HEK293T (cell line): ENCODE measurements at regions not wholly inside any gene's neighbourhood (a gene's known extent, or its start where the extent isn't known, plus 50 kb on each side); places are given as distances from the start of the nearest gene placed in this dataset.
A peak's percentile ranks its signal among the peaks of the same experiment; 100 is the strongest.

Source experiments
- CTCF ChIA-PET: fragments of 350-600 bp; formaldehyde crosslinking; extraction: SDS; loops from one replicate; lab custom pipeline; 2021; ENCODE audit warnings: antibody characterized with exemption, inconsistent platforms; lab: Yijun Ruan, JAX
- POLR2A ChIA-PET: fragments of 350-600 bp; formaldehyde crosslinking; extraction: SDS; loops from one replicate; lab custom pipeline; 2020; ENCODE audit warnings: antibody characterized with exemption, inconsistent platforms; lab: Yijun Ruan, JAX
- DNase-seq: peaks from one replicate; pipeline ENCODE4 v3.0.0; 2012; ENCODE audit warnings: mixed read lengths; ENCODE audit errors: extremely low spot score
- ARNT ChIP-seq: fragments of 450-650 bp; IDR thresholded peaks from 2 replicates; pipeline ENCODE4 v1.6.1; 2017; ENCODE audit warnings: mild to moderate bottlenecking
- BHLHE40 ChIP-seq: fragments of 450-650 bp; IDR thresholded peaks from 2 replicates; pipeline ENCODE4 v1.6.1; 2016; ENCODE audit warnings: mild to moderate bottlenecking, moderate library complexity, borderline replicate concordance
- CTBP1 ChIP-seq: fragments of 450-650 bp; IDR thresholded peaks from 2 replicates; pipeline ENCODE4 v1.6.1; 2016; ENCODE audit warnings: borderline replicate concordance
- ELF4 ChIP-seq: fragments of 450-650 bp; IDR thresholded peaks from 2 replicates; pipeline ENCODE4 v1.6.1; 2017; ENCODE audit warnings: antibody characterized with exemption
- FOXA1 ChIP-seq: fragments of 450-650 bp; IDR thresholded peaks from 2 replicates; pipeline ENCODE4 v1.6.1; 2016; ENCODE audit warnings: mild to moderate bottlenecking
- FOXK2 ChIP-seq: fragments of 450-650 bp; IDR thresholded peaks from 2 replicates; pipeline ENCODE4 v1.6.1; 2016; ENCODE audit warnings: mild to moderate bottlenecking
- FOXM1 ChIP-seq: fragments of 450-650 bp; IDR thresholded peaks from 2 replicates; pipeline ENCODE4 v1.6.1; 2017; ENCODE audit warnings: mild to moderate bottlenecking, borderline replicate concordance
- HDGF ChIP-seq: fragments of 450-650 bp; IDR thresholded peaks from 2 replicates; pipeline ENCODE4 v1.6.1; 2017; ENCODE audit warnings: antibody characterized with exemption, borderline replicate concordance
- L3MBTL2 ChIP-seq: fragments of 450-650 bp; conservative IDR thresholded peaks from 2 replicates; pipeline ENCODE4 v1.6.1; 2016; ENCODE audit warnings: mild to moderate bottlenecking
- LEF1 ChIP-seq: fragments of 450-650 bp; IDR thresholded peaks from 2 replicates; pipeline ENCODE4 v1.6.1; 2017; ENCODE audit warnings: mild to moderate bottlenecking, borderline replicate concordance
- NFRKB ChIP-seq: fragments of 450-650 bp; IDR thresholded peaks from 2 replicates; pipeline ENCODE4 v1.6.1; 2016; ENCODE audit warnings: mild to moderate bottlenecking, moderate library complexity
- SP1 ChIP-seq: fragments of 450-650 bp; IDR thresholded peaks from 2 replicates; pipeline ENCODE4 v1.6.1; 2017
- SUZ12 ChIP-seq: fragments of 450-650 bp; IDR thresholded peaks from 2 replicates; pipeline ENCODE4 v1.6.1; 2016; ENCODE audit warnings: mild to moderate bottlenecking
- TARDBP ChIP-seq: fragments of 450-650 bp; IDR thresholded peaks from 2 replicates; pipeline ENCODE4 v1.6.1; 2016
- ZNF384 ChIP-seq: fragments of 450-650 bp; IDR thresholded peaks from 2 replicates; pipeline ENCODE4 v1.6.1; 2016
- TF ChIP-seq, protein P1 (sequence below): fragments of 450-650 bp; IDR thresholded peaks from 2 replicates; pipeline ENCODE4 v1.6.1; 2016

- ChIA-PET CTCF (no interaction called here), POLR2A (no interaction called here)
- DNase-seq = no peak
- TF ChIP-seq FOXM1 (no peak), FOXA1 (no peak), HDGF (no peak)
These were observed 346.5 kb upstream of the PLD5 start for GRCh38 chr1:242870966-242871365.

- CTCF ChIA-PET = no interaction called here
- TF ChIP-seq NFRKB (no peak), ARNT (no peak), L3MBTL2 (no peak)
- POLR2A ChIA-PET = no interaction called here
- no peak for DNase-seq
These were observed 331.8 kb upstream of the PLD5 start for GRCh38 chr1:242856289-242856688.

DNA sequence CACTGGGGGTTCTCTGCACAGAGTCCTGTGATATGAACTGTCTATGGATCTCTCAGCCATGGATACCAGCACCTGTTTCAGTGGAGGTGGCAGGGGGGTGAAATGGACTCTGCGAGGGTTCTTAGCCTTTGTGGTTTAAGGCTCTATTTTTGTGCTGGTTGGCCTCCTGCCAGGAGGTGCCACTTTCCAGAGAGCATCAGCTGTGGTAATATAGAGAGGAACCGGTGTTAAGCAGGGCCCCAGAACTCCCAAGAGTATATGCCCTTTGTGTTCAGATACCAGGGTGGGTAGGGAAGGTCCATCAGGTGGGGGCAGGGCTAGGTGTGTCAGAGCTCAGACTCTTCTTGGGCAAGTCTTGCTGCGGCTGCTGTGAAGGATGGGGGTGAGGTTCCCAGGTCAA, 330.0 kb upstream of the PLD5 start:
- ChIA-PET CTCF (no interaction called here), POLR2A (no interaction called here)
- DNase-seq = no peak
- TF ChIP-seq HDGF (no peak), LEF1 (no peak), L3MBTL2 (no peak), FOXA1 (no peak), ELF4 (no peak), CTBP1 (no peak), ZNF384 (no peak), SP1 (no peak), FOXK2 (no peak), ARNT (no peak), SUZ12 (no peak), NFRKB (no peak), TARDBP (no peak), BHLHE40 (no peak), FOXM1 (no peak)
- TF ChIP-seq, protein P1, sequence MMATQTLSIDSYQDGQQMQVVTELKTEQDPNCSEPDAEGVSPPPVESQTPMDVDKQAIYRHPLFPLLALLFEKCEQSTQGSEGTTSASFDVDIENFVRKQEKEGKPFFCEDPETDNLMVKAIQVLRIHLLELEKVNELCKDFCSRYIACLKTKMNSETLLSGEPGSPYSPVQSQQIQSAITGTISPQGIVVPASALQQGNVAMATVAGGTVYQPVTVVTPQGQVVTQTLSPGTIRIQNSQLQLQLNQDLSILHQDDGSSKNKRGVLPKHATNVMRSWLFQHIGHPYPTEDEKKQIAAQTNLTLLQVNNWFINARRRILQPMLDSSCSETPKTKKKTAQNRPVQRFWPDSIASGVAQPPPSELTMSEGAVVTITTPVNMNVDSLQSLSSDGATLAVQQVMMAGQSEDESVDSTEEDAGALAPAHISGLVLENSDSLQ = no peak

DNA sequence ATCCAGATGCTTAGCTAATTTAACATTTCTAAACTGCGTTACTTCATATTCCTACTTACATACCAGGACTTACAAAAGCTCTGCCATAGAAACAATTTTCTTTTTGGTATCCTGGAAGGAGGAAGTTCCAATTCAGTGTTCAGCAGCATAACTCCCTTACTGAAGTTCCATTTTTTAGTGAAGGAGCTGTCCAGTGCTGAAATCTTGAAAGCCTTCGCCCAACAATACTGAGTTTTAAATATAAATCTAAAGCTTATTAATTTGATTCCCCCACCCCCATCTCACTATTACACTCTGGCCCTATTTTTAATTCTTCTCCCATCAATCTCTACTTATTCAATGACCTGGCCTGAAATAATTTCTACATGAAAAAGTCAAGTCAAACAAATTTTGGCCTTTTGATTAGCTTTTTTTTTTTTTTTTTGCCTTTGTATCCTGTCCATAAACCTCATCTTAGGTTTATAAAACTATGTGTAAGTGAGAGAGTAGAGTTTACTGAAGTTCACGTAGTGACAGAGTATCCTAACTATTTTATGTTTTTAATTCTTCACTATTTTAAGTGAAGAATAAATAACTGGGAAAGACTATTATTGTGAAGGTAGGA, 323.0 kb upstream of the PLD5 start:
- CTCF ChIA-PET = no interaction called here
- no peak for DNase-seq
- POLR2A ChIA-PET = no interaction called here
- TF ChIP-seq ZNF384 (peak; percentile 18; the same call in 1 of the 2 replicates), SUZ12 (no peak), L3MBTL2 (no peak)

DNA sequence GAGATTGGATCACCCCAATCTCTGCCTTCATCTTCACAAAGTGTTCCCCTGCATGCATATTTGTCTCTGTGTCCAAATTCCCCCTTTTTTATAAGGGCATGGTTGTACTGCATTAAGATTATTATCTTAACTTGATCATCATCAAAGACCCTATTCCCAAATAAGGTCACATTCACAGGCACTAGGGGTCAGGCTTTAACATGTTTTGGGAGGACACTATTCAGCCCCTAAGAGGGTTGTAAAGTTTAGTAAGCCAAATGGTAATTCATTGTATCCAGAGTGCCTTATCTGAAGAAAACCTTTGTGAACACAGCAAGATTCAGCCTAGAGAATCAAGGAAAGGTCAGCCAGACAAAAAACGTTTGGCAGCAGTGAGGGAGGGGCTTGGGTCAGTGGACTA, 317.6 kb upstream of the PLD5 start:
- TF ChIP-seq SP1 (no peak), TARDBP (no peak), FOXK2 (no peak), ZNF384 (no peak), FOXA1 (no peak)
- POLR2A ChIA-PET = no interaction called here
- DNase-seq = no peak
- CTCF ChIA-PET = no interaction called here

DNA sequence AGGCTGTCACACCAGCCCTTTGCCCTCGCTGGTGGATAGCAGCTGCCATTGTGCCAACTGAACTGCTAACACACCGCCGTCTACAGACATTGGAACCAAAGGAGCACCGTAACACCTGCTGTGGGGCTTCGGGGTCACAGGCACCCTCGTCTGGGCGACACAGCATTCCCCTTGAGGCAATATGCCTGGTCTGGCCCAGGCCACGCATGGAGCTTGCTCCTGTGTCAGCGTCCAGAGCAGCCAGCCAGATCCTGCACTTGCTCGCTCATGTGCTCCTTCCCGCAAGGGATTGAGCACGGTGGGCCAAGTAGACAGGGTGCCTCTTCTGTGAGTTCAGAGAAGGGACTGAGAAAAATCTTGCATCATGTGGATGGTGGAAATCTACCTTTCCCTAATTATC, 314.6 kb upstream of the PLD5 start:
- no peak for TF ChIP-seq FOXA1
- no peak for TF ChIP-seq SP1
- TF ChIP-seq NFRKB = no peak
- ChIA-PET CTCF (no interaction called here), POLR2A (no interaction called here)
- DNase-seq = no peak

GRCh38 chr1:242836423-242836822, 311.9 kb upstream of the PLD5 start:
- no peak for TF ChIP-seq ZNF384
- TF ChIP-seq, protein P1 = 0 out of 2 replicates have a peak, but pooled peaks have one; percentile 7
- POLR2A ChIA-PET = no interaction called here

DNA sequence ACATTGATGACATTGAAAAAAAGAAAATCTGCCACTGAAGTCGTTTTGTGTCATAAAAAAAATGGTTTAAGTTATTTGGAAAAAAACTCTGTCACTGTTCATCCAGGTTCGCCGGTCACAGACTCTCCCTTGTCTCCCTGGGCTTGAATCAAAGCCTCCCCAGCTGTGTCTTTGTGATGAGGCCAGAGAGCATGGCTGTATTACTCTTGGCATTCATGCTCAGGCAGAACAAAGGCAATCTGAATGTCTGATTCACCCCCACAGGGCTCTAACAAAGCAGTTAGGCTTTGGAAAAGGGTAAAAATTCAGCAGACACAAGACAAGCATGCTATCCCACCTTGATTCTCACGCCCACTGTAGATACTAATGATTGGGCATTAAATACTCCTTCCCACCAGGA, 304.3 kb upstream of the PLD5 start:
- no peak for DNase-seq
- POLR2A ChIA-PET = no interaction called here
- CTCF ChIA-PET = interaction anchor here (1.0 kb wide), 1 partner anchor 177 kb away, joined by 5 read pairs; no protein-coding TSS in a partner anchor
- TF ChIP-seq LEF1 (no peak), NFRKB (no peak), HDGF (no peak), SUZ12 (no peak), ZNF384 (no peak), ARNT (no peak), CTBP1 (no peak), ELF4 (no peak), FOXA1 (no peak), SP1 (no peak), FOXK2 (no peak), BHLHE40 (no peak), TARDBP (no peak), L3MBTL2 (no peak), FOXM1 (no peak)
- TF ChIP-seq, protein P1 = no peak

More at GRCh38 chr1:242836423-242836822, 311.9 kb upstream of the PLD5 start:
- no peak for DNase-seq
- CTCF ChIA-PET = interaction anchor here (0.6 kb wide), 1 partner anchor 377 kb away, joined by 3 read pairs; no protein-coding TSS in a partner anchor
